ENCODE measurements at regions not wholly inside any gene's neighbourhood (a gene's known extent, or its start where the extent isn't known, plus 50 kb on each side); places are given as distances from the start of the nearest gene placed in this dataset.
"Not testable (repeated sequence)": the region's sequence is repeated elsewhere in the genome, so short reads cannot be mapped to it uniquely, and the experiment has no call there.

DNA sequence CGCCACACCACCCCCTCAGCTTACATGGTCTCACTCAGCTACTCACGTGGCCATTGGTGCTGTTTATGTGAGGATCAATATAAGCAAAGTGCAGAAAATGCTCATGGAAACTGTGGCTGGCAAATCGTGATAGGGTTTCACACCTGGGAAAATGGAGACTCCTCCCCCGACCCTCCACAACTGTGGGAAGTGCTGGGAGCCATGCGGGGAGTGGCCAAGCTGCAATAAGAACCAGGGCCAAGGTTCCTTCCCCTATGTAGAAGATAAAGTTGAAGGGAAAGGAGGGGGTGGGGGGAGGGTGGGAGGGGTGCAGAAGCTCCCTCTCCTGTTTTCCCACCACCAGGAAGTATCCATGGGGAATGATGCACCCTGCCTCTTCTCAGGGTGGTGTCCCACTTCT, 145.5 kb upstream of the MAMLD1 start:
- no peaks in the 10 kb centered on the region for H3K27me3 Mint-ChIP-seq
- H3K27ac Mint-ChIP-seq: no peak overlapping the region
- H3K4me1 Mint-ChIP-seq (ENCODE audit: low read depth): no peaks in the 10 kb centered on the region
- no peaks in the 10 kb centered on the region for H3K9me3 Mint-ChIP-seq (ENCODE audit: low read depth)
- no peak overlapping the region for H3K4me3 Mint-ChIP-seq
- no peaks in the 10 kb centered on the region for H3K36me3 Mint-ChIP-seq

DNA sequence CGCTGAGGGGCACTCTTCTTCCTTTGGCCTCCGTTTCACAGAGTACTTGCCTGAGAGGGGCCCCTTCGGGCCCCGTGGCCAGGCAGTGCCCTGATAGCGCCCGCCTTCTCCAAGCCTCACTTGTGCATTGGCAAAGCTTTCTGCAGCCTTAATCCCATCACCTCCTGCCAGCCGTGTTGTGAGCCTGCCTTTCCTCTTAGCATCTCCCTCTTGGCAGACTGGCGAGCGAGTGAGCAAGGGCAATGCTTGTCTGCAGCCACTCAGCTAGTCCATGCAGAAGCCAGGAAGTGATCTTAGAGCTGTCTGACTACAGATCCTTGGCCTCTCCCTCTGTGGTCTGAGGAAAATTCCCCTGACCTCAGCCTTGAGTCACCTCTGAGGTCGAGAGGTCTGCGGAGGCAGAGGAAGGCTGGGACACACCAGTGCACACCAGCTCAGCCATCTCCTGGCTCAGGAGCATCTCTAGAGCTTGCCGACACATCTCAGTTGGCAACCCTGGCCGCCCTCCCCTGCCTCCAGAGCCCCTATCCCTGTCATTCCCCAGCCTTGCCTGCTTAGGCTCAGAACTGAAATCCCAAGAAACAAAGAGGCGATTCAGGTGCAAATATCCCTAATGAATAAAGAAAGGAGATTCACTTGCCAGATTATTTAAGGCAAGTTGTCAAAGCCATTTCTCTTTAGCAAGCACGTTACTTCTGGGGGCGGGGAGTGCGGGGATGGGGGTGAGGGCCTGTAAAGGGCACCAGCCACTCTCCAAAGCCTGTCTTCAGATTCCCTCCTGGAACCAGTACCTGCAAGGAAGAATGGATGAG, 143.5 kb upstream of the MAMLD1 start:
- Mint-ChIP-seq H3K36me3 (no peaks in the 10 kb centered on the region), H3K9me3 (ENCODE audit: low read depth) (no peaks in the 10 kb centered on the region), H3K27ac (no peak overlapping the region), H3K27me3 (no peaks in the 10 kb centered on the region), H3K4me3 (no peak overlapping the region), H3K4me1 (ENCODE audit: low read depth) (no peaks in the 10 kb centered on the region)

DNA sequence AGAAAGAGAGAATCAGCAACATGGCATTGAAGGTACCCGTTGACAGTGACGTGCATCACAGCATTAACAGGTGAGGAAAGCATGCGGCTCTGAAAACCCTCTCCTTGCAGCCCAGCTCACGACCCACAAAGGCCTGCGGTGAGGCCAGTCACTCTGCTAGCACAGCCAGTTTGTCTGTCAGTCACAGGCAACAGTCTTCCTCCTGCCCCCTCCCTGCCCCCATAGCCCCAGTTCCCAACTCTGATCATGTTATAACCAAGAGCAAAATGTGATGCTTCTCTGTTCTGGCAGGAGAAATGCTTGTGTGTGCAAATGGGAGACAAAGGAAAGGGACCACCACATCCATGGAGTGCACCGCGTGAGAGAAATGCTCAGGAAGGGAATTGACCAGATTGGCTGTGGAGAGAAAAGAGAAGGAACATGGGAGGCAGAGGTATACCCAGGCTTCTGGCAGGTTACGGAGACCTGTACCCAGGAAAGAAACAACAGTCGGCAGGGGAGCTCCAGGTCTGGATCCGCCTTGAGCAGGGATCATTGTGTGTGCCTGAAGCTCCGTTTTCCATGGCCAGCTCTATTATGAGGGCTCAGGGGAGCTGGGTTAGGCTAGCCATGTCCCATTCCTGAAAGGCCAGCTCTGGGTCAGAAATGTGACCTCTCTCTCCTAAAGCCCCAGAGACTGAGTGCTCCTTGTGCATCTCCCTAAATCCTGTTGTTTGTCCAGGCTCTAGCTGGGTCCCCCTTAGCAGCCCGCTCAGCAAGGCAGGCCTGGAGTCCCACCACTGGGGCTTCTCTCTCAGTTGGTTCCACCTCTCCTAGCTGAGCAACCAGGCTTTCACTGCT, 139.7 kb upstream of the MAMLD1 start:
- Mint-ChIP-seq H3K4me1 (ENCODE audit: low read depth) (no peaks in the 10 kb centered on the region), H3K9me3 (ENCODE audit: low read depth) (no peaks in the 10 kb centered on the region), H3K4me3 (no peak overlapping the region), H3K27me3 (no peaks in the 10 kb centered on the region), H3K27ac (no peak overlapping the region), H3K36me3 (no peaks in the 10 kb centered on the region)

DNA sequence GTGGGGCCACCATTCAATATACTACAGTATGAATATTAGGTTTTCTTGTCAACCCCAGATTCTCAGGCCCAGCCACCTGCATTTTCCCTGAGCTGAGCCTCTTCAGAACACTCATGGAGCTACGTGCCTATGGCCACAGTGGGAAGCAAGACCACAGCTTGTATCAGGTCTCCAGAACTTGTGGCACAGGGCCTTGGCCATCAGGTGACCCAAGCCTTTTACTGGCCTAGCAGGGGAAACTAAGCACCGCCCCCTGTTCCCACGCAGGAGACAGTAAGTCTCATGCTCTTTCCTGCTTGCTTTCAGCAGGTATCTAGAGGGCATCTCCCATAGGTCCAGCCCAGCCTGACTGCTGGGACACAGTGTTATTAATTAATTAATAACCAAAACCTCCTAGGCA, 138.4 kb upstream of the MAMLD1 start:
- H3K9me3 Mint-ChIP-seq (ENCODE audit: low read depth): no peaks in the 10 kb centered on the region
- no peaks in the 10 kb centered on the region for H3K4me1 Mint-ChIP-seq (ENCODE audit: low read depth)
- H3K27me3 Mint-ChIP-seq: no peaks in the 10 kb centered on the region
- H3K4me3 Mint-ChIP-seq: no peak overlapping the region
- no peaks in the 10 kb centered on the region for H3K36me3 Mint-ChIP-seq
- H3K27ac Mint-ChIP-seq: no peak overlapping the region

DNA sequence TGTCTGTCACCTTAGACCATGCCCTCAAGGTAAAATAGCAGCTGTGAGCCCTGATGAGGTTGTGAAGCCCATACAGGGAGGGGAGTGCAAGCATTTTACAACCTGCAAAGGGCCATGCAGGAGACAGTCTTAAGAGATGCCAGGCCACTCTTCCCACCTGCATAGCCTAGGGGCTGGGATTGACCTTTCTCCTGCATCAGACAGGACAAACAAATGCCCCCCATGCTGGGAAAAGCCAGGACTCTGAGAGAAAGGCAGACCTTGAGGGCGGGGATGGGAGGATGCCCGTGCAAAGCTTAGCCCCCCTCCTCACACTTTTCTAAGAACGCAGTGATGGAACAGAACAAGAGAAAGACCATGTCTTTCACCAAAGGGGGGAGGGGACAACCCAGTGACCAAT, 137.9 kb upstream of the MAMLD1 start:
- no peaks in the 10 kb centered on the region for H3K9me3 Mint-ChIP-seq (ENCODE audit: low read depth)
- no peak overlapping the region for H3K4me3 Mint-ChIP-seq
- no peaks in the 10 kb centered on the region for H3K4me1 Mint-ChIP-seq (ENCODE audit: low read depth)
- no peak overlapping the region for H3K27ac Mint-ChIP-seq
- H3K36me3 Mint-ChIP-seq: no peaks in the 10 kb centered on the region
- H3K27me3 Mint-ChIP-seq: no peaks in the 10 kb centered on the region

DNA sequence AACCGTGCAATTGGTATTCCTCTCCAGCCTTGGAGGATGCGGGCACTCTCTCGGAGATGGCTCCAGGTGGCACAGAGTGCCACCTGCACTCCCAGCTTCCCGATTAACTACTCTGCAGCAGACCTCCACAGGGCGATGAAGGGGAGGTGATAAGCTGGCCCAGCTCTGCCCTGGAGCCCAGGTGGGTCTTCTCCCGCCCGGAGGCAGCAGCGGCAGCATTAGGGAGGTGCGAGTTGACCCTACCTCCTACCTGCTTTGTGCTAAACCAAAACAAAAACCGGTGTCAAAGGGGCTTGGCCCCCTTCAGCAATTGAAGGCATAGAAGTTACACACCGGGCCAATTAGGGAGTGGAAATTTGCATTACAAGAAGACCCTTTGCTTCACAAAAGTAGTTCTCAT, 137.4 kb upstream of the MAMLD1 start:
- Mint-ChIP-seq H3K4me3 (no peak overlapping the region), H3K9me3 (ENCODE audit: low read depth) (no peaks in the 10 kb centered on the region), H3K27ac (no peak overlapping the region), H3K4me1 (ENCODE audit: low read depth) (no peaks in the 10 kb centered on the region), H3K36me3 (no peaks in the 10 kb centered on the region), H3K27me3 (no peaks in the 10 kb centered on the region)

DNA sequence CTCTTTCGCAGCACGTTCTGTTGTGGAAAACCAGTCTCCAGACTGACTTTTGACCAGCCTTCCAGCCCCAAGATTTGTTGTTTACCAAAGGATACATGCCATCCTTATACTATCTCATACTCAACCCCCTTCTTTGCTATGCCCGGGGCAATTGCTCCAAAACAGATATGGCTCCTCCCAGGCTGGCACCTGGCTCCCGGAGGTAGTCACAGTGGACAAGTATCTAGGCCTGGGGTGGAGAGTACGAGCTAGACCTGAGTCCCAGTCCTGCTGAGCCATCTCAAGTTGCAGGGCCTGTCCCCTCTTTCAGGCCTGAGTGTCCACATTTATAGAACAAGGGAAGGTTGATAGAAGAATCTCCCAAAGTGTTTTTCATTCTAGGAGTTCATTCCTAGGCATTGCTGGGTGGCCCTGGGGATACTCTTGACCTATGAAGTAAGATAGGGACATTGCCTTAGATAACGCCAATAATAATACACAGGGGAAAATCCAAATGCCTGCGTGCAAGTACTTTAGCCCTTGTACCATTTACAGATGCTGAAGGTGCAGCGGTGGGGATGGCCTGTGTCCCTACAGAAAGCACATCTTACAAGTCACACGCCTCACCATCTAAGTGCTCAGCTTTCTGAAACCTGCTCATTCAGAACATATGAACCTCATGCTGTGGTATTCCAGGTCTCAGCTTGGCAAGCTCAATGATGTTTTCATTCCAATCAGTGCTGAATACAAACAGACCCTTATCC, 136.7 kb upstream of the MAMLD1 start:
- Mint-ChIP-seq H3K36me3 (no peaks in the 10 kb centered on the region), H3K27ac (no peak overlapping the region), H3K4me1 (ENCODE audit: low read depth) (no peaks in the 10 kb centered on the region), H3K9me3 (ENCODE audit: low read depth) (no peaks in the 10 kb centered on the region), H3K27me3 (no peaks in the 10 kb centered on the region), H3K4me3 (no peak overlapping the region)

DNA sequence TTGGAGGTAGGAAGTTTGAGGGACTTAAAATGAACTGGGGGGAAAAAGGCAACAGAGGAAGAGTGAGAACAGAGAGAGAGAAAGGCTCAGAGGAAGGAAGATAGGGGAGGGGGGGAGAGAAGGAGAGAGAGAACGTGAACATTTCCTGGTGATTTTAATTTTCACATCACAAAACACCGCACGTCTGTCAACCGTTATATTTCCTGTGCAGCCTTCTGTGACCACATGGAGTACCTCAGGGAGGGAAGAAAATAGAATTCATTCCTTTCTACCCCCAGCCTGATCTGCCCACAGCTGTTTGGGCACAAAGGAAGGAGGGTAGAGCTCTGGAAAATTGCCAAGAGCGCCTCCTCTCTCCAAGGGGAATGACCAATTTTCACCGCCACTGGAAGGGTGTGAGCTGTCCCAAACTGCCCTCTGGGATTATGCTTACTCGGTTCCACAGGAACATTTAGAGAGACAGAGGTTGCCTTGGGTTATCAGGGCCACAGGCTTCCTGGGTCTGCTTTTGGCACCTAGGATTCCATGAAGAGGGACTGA, 135.7 kb upstream of the MAMLD1 start:
- Mint-ChIP-seq H3K4me1 (ENCODE audit: low read depth) (no peaks in the 10 kb centered on the region), H3K27ac (no peak overlapping the region), H3K9me3 (ENCODE audit: low read depth) (no peaks in the 10 kb centered on the region), H3K4me3 (no peak overlapping the region), H3K27me3 (no peaks in the 10 kb centered on the region), H3K36me3 (no peaks in the 10 kb centered on the region)

DNA sequence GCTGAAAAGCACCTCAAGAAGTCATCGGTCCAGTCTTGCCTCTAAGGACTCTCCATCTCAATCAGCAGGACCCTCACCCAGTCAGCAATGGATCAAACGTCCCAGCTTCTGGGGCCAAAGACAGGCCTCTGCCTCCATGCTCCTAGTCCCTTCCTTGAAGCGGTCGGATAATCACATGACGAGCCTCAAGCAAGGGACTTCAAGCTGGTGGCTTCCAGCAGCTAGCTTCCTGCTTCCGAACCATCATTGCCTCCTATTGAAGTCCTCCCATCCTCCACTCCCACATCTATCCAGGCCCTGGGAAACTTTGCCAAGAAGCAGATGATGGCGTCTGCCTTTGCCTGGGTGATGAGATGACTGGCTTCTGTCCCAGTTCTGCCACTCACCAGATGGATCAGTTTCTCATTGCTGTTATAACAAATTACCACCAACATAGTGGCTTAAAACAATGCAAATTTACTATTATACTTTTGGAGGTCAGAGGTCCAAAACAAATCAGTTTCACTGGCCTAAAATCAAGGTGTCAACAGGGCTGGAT, 135.2 kb upstream of the MAMLD1 start:
- no peaks in the 10 kb centered on the region for H3K4me1 Mint-ChIP-seq (ENCODE audit: low read depth)
- no peak overlapping the region for H3K27ac Mint-ChIP-seq
- no peak overlapping the region for H3K4me3 Mint-ChIP-seq
- H3K27me3 Mint-ChIP-seq: no peaks in the 10 kb centered on the region
- H3K9me3 Mint-ChIP-seq (ENCODE audit: low read depth): no peaks in the 10 kb centered on the region
- no peaks in the 10 kb centered on the region for H3K36me3 Mint-ChIP-seq

DNA sequence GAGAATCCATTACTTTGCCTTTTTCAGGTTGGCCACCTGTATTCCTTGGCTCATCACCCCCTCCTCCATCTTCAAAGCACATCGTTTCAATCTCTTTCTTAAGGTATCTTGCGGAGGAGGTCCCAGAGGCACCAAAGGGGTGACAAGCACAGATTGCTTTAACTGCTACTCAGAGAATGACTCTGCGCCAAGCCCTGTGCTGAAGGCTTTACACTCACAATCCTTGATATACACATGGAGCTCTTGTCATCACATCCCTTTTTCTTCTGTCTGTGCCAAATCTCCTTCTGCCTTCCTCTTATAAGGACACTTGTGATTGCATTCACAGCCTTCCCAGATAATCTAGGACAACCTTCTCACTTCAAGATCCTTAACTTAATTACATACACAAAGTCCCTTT, 134.7 kb upstream of the MAMLD1 start:
- H3K9me3 Mint-ChIP-seq (ENCODE audit: low read depth): no peaks in the 10 kb centered on the region
- no peaks in the 10 kb centered on the region for H3K4me1 Mint-ChIP-seq (ENCODE audit: low read depth)
- H3K27me3 Mint-ChIP-seq: no peaks in the 10 kb centered on the region
- H3K27ac Mint-ChIP-seq: no peak overlapping the region
- H3K36me3 Mint-ChIP-seq: no peaks in the 10 kb centered on the region
- H3K4me3 Mint-ChIP-seq: no peak overlapping the region

DNA sequence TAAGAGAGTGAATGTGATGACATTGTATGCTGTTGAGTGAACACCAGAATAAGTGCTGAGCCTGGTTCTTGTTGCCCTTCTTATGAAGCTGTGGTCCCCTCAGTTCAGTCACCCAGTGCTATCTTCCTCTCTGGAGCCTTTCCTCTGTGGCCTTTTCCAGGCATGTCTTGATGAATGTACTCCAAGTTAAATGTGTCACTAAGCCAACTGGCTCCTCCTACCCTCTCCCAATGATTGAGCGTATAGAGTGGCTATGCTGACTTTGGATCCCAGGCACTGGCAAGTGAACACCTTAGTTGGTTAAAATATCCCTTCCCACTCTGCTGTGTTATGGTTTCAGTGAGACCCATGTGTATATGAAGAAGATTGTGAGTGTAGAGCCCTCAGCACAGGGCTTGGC, 134.1 kb upstream of the MAMLD1 start:
- H3K4me1 Mint-ChIP-seq (ENCODE audit: low read depth): no peaks in the 10 kb centered on the region
- H3K27ac Mint-ChIP-seq: no peak overlapping the region
- H3K27me3 Mint-ChIP-seq: no peaks in the 10 kb centered on the region
- H3K36me3 Mint-ChIP-seq: no peaks in the 10 kb centered on the region
- H3K4me3 Mint-ChIP-seq: no peak overlapping the region
- no peaks in the 10 kb centered on the region for H3K9me3 Mint-ChIP-seq (ENCODE audit: low read depth)

DNA sequence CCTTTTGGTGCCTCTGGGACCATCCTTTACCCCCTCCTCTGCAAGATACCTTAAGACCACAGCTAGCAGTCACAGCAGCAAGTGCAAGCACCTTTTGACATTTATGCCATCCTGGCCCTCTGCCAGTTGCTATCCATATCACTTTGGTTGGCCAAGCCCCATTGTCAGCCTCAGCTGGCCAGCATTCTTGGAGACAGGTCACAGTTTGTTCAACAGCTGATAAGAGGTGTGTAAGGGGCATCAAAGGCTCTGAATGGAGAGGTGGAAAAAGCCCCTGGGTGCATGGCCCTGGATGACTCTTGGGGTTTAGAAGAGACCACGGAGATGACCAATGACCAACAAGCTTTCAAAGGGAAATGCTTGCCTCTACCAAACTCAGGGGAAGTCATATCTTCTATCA, 133.6 kb upstream of the MAMLD1 start:
- no peaks in the 10 kb centered on the region for H3K4me1 Mint-ChIP-seq (ENCODE audit: low read depth)
- H3K4me3 Mint-ChIP-seq: no peak overlapping the region
- no peak overlapping the region for H3K27ac Mint-ChIP-seq
- H3K9me3 Mint-ChIP-seq (ENCODE audit: low read depth): no peaks in the 10 kb centered on the region
- no peaks in the 10 kb centered on the region for H3K36me3 Mint-ChIP-seq
- no peaks in the 10 kb centered on the region for H3K27me3 Mint-ChIP-seq

DNA sequence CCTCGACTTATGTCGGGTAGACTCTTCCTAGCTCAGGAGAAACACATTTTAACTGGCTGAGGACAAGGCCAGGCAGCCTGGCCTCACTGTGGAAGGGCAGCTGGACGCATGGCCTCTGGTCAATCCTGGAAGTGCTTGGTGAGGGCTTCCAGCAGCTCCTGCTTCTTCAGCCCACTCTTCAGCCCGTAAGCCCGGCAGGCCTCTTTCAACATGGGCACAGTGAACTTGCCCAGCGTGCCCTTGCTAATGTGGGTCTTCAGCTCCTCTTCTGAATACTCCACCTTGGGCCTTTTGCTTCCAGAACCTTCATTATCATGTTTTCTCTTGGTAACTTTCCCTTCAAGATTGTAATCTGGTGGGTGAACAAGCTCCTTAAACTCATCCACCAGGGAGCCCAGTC, 132.2 kb upstream of the MAMLD1 start:
- not testable (repeated sequence) for H3K27me3 Mint-ChIP-seq; H3K27ac Mint-ChIP-seq; H3K4me3 Mint-ChIP-seq; H3K4me1 Mint-ChIP-seq (ENCODE audit: low read depth); H3K9me3 Mint-ChIP-seq (ENCODE audit: low read depth); H3K36me3 Mint-ChIP-seq

DNA sequence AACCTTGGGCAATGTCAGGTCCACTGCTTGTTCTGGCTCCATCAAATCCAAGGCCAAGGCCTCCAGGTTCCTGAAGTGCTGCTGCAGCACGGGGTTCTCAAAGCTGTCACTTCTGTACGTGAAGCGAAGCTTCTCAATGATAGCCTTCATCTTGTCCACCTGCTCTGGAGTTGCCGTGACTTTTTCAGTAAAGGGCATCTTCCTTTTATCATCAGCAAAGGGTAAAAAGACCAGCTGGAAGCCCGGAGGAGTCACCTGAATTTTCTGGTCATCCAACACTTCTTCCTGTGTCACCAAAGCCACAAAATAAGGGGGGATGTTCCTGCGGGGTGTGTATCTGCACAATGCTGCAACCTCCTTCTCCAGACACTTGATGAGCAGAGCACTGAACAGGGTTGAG, 131.7 kb upstream of the MAMLD1 start:
- not testable (repeated sequence) for H3K4me1 Mint-ChIP-seq (ENCODE audit: low read depth); H3K27ac Mint-ChIP-seq; H3K9me3 Mint-ChIP-seq (ENCODE audit: low read depth); H3K36me3 Mint-ChIP-seq; H3K27me3 Mint-ChIP-seq; H3K4me3 Mint-ChIP-seq

DNA sequence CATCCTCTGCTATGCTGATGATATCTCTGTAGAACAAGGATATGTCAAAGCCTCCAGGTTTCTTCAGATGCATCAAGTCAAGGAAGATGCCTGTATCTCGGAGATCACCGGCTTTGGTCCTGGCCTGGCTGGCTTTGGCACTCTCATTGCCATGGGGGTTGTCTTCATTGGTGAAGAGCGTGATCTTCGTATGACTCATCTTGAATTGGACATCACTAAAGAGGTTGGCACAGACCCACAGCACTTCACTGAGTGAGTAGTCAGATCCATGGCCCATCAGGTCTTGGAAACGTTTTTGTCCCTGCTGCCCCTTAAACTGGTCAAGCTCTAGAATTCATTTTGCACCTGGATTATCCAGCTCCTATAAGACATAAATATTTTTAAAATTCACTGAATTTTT, 130.9 kb upstream of the MAMLD1 start:
- not testable (repeated sequence) for H3K4me3 Mint-ChIP-seq; H3K27me3 Mint-ChIP-seq; H3K4me1 Mint-ChIP-seq (ENCODE audit: low read depth); H3K36me3 Mint-ChIP-seq; H3K27ac Mint-ChIP-seq; H3K9me3 Mint-ChIP-seq (ENCODE audit: low read depth)

All from activated naive CD8-positive, alpha-beta T cell (primary cell).